Osteoblast (primary cell): ENCODE measurements at regions not wholly inside any gene's neighbourhood (a gene's known extent, or its start where the extent isn't known, plus 50 kb on each side); places are given as distances from the start of the nearest gene placed in this dataset.

Experiments
- DNase-seq: peaks from one replicate; pipeline ENCODE4 v3.0.0; 2011; ENCODE audit warnings: low spot score, mixed read lengths; ENCODE audit not compliant: insufficient read length; ENCODE audit errors: missing footprints
- H2AFZ ChIP-seq: 2 replicates; pipeline ENCODE4 v1.6.0; 2011; ENCODE audit warnings: mild to moderate bottlenecking, low read length
- H3K27ac ChIP-seq: 2 replicates; pipeline ENCODE4 v1.5.1; 2011; ENCODE audit warnings: mild to moderate bottlenecking, low read depth, low read length, moderate library complexity
- H3K27me3 ChIP-seq: 2 replicates; pipeline ENCODE4 v1.6.0; 2012; ENCODE audit warnings: mild to moderate bottlenecking, control low read depth, inconsistent platforms, low read length, moderate library complexity; ENCODE audit not compliant: insufficient read depth
- H3K36me3 ChIP-seq: 2 replicates; pipeline ENCODE4 v1.5.1; 2011; ENCODE audit warnings: mild to moderate bottlenecking, low read length, control low read depth, moderate library complexity; ENCODE audit not compliant: insufficient read depth
- H3K4me1 ChIP-seq: 2 replicates; pipeline ENCODE4 v1.5.1; 2011; ENCODE audit warnings: mild to moderate bottlenecking, low read length, control low read depth, moderate library complexity; ENCODE audit not compliant: insufficient read depth
- H3K4me2 ChIP-seq: 2 replicates; pipeline ENCODE4 v1.6.0; 2011; ENCODE audit warnings: mild to moderate bottlenecking, low read length; ENCODE audit not compliant: insufficient read depth
- H3K4me3 ChIP-seq: fragments of 200-600 bp; sonication (generic); 3 replicates; pipeline ENCODE4 v1.5.1; 2012; ENCODE audit warnings: mild to moderate bottlenecking, low read length, inconsistent platforms; ENCODE audit not compliant: insufficient read depth
- H3K79me2 ChIP-seq: 2 replicates; pipeline ENCODE4 v1.6.0; 2012; ENCODE audit warnings: mild to moderate bottlenecking, low read length, control low read depth, inconsistent platforms; ENCODE audit not compliant: insufficient read depth
- H3K9me3 ChIP-seq: 2 replicates; pipeline ENCODE4 v1.5.1; 2011; ENCODE audit warnings: low read depth, low read length, control low read depth
- H4K20me1 ChIP-seq: 2 replicates; pipeline ENCODE4 v1.6.0; 2012; ENCODE audit warnings: mild to moderate bottlenecking, low read length, control low read depth; ENCODE audit not compliant: insufficient read depth
- TF ChIP-seq, protein P1 (sequence below): IDR thresholded peaks from 2 replicates; pipeline ENCODE4 v1.5.1; 2011; ENCODE audit warnings: mild to moderate bottlenecking, low read depth, low read length, moderate library complexity; ENCODE audit errors: extremely low read depth

DNA sequence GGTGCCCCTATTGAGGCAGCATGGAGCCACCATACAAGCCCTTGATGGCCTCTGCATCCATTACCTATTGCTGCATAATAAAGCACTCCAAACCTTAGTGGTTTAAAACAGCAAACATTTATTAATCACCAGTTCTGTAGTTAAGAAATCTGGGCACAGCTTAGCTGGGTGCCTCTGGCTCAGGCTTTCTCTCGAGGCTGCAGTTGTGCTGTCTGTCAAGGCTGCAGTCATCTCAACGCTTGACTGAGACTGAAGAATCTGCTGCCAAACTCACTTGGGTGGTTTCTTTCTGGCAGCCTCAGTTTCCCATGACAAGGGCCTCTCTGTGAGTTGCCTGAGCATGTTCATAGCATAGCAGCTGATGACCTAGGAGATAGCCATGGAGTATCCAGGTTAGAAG lies 207.4 kb upstream of the LRFN2 start:
- no peaks in the 10 kb centered on the region for H4K20me1 ChIP-seq
- H3K27ac ChIP-seq = no peak overlapping the region
- no peak overlapping the region for H3K4me2 ChIP-seq
- no peak overlapping the region for H3K4me3 ChIP-seq
- no peaks in the 10 kb centered on the region for H3K79me2 ChIP-seq
- H3K36me3 ChIP-seq = no peaks in the 10 kb centered on the region
- TF ChIP-seq, protein P1, sequence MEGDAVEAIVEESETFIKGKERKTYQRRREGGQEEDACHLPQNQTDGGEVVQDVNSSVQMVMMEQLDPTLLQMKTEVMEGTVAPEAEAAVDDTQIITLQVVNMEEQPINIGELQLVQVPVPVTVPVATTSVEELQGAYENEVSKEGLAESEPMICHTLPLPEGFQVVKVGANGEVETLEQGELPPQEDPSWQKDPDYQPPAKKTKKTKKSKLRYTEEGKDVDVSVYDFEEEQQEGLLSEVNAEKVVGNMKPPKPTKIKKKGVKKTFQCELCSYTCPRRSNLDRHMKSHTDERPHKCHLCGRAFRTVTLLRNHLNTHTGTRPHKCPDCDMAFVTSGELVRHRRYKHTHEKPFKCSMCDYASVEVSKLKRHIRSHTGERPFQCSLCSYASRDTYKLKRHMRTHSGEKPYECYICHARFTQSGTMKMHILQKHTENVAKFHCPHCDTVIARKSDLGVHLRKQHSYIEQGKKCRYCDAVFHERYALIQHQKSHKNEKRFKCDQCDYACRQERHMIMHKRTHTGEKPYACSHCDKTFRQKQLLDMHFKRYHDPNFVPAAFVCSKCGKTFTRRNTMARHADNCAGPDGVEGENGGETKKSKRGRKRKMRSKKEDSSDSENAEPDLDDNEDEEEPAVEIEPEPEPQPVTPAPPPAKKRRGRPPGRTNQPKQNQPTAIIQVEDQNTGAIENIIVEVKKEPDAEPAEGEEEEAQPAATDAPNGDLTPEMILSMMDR = no peak
- no peaks in the 10 kb centered on the region for H3K4me1 ChIP-seq
- H2AFZ ChIP-seq = no peak overlapping the region
- no peaks in the 10 kb centered on the region for H3K9me3 ChIP-seq
- peaks cover 12% of the 10 kb centered on the region for H3K27me3 ChIP-seq
- DNase-seq = no peak

DNA sequence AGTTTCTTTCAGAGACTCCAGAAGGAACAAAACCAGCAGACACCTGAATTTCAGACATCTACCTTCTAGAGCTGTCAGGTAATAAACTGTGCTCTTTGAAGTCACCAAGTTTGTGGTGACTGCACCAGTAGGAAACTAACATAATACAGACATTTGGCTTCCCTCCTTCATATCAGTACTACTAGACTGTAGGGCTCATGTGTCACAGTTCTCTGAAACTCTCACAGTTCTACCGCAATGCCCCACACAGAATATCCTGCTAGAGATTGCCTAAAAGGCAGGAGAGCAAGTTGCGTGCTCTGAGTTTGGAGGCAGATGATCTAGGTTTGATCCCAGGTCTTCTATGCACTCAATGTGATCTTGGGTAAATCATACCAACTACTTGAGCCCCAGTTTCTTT lies 205.0 kb upstream of the LRFN2 start:
- Histone ChIP-seq H3K4me1 (no peaks in the 10 kb centered on the region), H3K4me3 (no peak overlapping the region), H3K27me3 (peaks cover 16% of the 10 kb centered on the region), H4K20me1 (no peaks in the 10 kb centered on the region), H3K4me2 (no peak overlapping the region), H3K79me2 (no peaks in the 10 kb centered on the region), H3K9me3 (no peaks in the 10 kb centered on the region), H3K27ac (no peak overlapping the region), H3K36me3 (no peaks in the 10 kb centered on the region), H2AFZ (no peak overlapping the region)
- no peak for DNase-seq
- TF ChIP-seq, protein P1 = no peak

DNA sequence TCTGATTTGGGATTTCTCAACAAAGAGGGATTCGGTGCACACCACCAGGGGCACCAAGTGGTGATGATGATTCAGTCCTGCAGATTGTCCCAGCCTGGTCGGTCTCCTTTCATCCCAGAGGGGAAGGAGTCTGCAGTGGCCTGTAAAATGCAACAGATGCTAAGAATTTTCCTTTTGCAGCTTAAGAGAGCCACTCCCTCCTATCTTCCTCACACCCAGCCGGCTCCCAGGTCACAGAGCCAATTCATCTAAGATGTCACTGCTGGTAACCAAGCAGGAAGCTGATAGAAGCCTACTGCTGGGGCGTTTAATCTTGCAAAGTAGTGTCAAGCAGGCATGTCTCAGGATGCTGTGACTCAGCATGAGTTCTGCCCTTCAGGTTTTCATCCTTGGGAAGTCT lies 203.8 kb upstream of the LRFN2 start:
- Histone ChIP-seq H3K79me2 (no peaks in the 10 kb centered on the region), H3K27ac (no peak overlapping the region), H3K9me3 (no peaks in the 10 kb centered on the region), H2AFZ (no peak overlapping the region), H3K4me1 (no peaks in the 10 kb centered on the region), H3K4me3 (no peak overlapping the region), H3K27me3 (peaks cover 19% of the 10 kb centered on the region), H3K4me2 (no peak overlapping the region), H4K20me1 (no peaks in the 10 kb centered on the region), H3K36me3 (no peaks in the 10 kb centered on the region)
- no peak for DNase-seq
- TF ChIP-seq, protein P1 = no peak

DNA sequence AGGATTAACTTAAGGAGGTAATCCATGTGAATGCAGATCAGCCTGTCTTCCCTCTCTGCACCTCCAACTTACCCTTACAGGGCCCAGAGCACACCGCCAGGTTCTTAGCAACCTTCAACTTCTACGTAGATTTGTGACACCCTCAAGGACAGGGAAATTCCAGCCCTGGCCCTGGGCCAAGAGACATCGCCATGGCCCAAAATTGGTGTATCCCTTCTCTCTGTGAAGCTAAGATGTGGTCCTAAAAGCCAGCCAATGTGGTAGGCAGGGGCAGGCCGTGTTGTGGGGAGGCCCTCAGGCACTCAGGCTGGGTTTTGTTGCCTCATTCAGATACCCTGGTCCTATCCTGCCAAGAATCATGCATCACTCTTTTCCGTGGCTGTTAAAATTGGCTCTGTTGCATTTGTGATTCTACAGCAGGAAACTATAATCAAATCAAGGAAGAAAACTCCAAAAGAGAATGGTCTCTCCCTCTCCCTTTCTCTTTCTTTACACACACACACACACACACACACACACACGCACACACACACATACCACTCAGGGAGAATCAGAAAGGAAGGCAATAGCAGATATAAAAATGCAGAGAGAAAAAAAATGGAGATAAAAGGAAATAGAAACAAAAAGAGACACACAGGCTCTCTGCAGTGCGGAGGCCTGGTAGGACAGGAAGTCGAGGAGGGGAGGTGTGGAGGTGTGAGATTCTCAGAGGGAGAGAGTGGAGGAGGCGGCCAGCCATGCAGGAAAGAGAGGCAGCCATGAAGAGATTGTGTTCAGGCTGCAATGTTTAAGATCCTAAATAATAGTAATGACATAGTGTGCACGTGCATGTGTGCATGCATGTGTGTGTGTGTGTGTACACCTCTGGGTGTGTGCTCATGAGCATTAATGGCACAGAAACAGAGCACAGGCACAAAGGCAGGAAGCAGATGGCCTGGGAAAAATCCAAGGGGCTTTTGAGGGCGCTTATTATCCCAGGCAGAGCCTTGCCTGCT lies 201.8 kb upstream of the LRFN2 start:
- no peak overlapping the region for H3K4me2 ChIP-seq
- no peaks in the 10 kb centered on the region for H3K36me3 ChIP-seq
- H3K4me3 ChIP-seq = no peak overlapping the region
- H3K4me1 ChIP-seq = no peaks in the 10 kb centered on the region
- no peaks in the 10 kb centered on the region for H3K79me2 ChIP-seq
- H4K20me1 ChIP-seq = no peaks in the 10 kb centered on the region
- no peak for DNase-seq
- TF ChIP-seq, protein P1 = no peak
- H3K27me3 ChIP-seq = peaks cover 14% of the 10 kb centered on the region
- H2AFZ ChIP-seq = no peak overlapping the region
- no peaks in the 10 kb centered on the region for H3K9me3 ChIP-seq
- H3K27ac ChIP-seq = no peak overlapping the region
